ENCODE measurements at regions not wholly inside any gene's neighbourhood (a gene's known extent, or its start where the extent isn't known, plus 50 kb on each side); places are given as distances from the start of the nearest gene placed in this dataset.

DNA sequence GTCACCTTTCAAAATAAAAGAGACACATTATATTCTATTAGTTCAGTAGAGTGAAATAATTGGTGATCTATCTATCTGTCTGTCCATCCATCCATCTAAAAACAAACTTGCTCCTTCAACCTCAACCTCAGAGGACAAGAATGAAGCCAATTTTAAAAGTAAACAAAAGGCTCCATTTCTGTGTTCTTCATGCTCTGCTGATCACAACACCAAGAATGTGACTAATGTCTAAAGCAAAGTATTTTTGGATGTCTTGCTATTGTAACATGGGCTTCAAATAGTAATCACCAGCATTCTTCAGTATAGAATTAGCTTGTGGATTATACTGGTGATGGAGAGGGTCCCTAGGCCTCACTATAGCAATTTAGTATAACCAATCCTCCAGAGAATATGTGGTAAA lies 1304.4 kb downstream of the MAT2B start:
- Histone ChIP-seq H3K9me2 (replicated peaks; ENCODE audit: insufficient read depth) (no peaks in the 10 kb centered on the region), H3K36me3 (replicated peaks; ENCODE audit: insufficient read depth, low read depth) (no peaks in the 10 kb centered on the region), H3K27me3 (no peaks in the 10 kb centered on the region), H3K4me3 (no peak overlapping the region), H3K4me1 (ENCODE audit: insufficient read depth) (no peaks in the 10 kb centered on the region), H3K4me2 (no peak overlapping the region), H2AFZ (no peak overlapping the region), H3K79me2 (no peaks in the 10 kb centered on the region), H3K9me3 (ENCODE audit: low read depth) (no peaks in the 10 kb centered on the region), H3K27ac (no peak overlapping the region), H4K20me1 (ENCODE audit: insufficient read depth, poor library complexity, severe bottlenecking) (no peaks in the 10 kb centered on the region)
- no peak for DNase-seq (ENCODE audit: low spot score)
- TF ChIP-seq EZH2phosphoT487 (IDR thresholded peaks at IDR 0.05; ENCODE audit: low read depth, severe bottlenecking, unreplicated experiment) (no peak), EZH2 (IDR thresholded peaks at IDR 0.05; ENCODE audit: borderline replicate concordance) (no peak)
- TF ChIP-seq, protein P1, sequence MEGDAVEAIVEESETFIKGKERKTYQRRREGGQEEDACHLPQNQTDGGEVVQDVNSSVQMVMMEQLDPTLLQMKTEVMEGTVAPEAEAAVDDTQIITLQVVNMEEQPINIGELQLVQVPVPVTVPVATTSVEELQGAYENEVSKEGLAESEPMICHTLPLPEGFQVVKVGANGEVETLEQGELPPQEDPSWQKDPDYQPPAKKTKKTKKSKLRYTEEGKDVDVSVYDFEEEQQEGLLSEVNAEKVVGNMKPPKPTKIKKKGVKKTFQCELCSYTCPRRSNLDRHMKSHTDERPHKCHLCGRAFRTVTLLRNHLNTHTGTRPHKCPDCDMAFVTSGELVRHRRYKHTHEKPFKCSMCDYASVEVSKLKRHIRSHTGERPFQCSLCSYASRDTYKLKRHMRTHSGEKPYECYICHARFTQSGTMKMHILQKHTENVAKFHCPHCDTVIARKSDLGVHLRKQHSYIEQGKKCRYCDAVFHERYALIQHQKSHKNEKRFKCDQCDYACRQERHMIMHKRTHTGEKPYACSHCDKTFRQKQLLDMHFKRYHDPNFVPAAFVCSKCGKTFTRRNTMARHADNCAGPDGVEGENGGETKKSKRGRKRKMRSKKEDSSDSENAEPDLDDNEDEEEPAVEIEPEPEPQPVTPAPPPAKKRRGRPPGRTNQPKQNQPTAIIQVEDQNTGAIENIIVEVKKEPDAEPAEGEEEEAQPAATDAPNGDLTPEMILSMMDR (IDR thresholded peaks at IDR 0.05; ENCODE audit: poor library complexity) = no peak

DNA sequence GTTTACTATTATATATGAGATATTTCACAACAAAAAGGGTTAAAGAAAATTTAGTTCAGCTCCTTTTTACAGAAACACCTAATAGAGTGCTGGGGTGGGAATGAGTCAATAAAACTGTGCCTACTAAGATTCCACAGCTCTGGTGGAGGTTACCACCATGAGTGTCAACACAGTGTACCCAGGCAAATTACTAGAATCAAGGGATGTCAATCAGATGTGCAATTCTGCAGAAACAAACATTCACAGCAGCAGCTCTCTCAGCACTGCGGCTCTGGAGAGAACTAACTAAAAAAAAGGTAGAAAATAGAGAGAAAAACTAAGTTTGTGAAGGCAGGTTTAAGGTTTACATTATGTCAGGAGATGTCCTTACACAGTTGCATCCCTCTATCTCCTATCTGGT lies 1313.0 kb downstream of the MAT2B start:
- DNase-seq (ENCODE audit: low spot score) = no peak
- Histone ChIP-seq H3K27me3 (no peaks in the 10 kb centered on the region), H3K27ac (no peak overlapping the region), H3K9me2 (replicated peaks; ENCODE audit: insufficient read depth) (no peaks in the 10 kb centered on the region), H3K36me3 (replicated peaks; ENCODE audit: insufficient read depth, low read depth) (no peaks in the 10 kb centered on the region), H2AFZ (no peak overlapping the region), H4K20me1 (ENCODE audit: insufficient read depth, poor library complexity, severe bottlenecking) (no peaks in the 10 kb centered on the region), H3K79me2 (no peaks in the 10 kb centered on the region), H3K9me3 (ENCODE audit: low read depth) (no peaks in the 10 kb centered on the region), H3K4me1 (ENCODE audit: insufficient read depth) (no peaks in the 10 kb centered on the region), H3K4me2 (no peak overlapping the region), H3K4me3 (no peak overlapping the region)
- TF ChIP-seq EZH2phosphoT487 (IDR thresholded peaks at IDR 0.05; ENCODE audit: low read depth, severe bottlenecking, unreplicated experiment) (no peak), EZH2 (IDR thresholded peaks at IDR 0.05; ENCODE audit: borderline replicate concordance) (no peak)
- TF ChIP-seq, protein P1 (IDR thresholded peaks at IDR 0.05; ENCODE audit: poor library complexity) = no peak
- WGBS (ENCODE audit: low lambda C conversion rate, missing lambda C conversion rate) = 53% methylated on average over 1 of the region's 1 CpG

DNA sequence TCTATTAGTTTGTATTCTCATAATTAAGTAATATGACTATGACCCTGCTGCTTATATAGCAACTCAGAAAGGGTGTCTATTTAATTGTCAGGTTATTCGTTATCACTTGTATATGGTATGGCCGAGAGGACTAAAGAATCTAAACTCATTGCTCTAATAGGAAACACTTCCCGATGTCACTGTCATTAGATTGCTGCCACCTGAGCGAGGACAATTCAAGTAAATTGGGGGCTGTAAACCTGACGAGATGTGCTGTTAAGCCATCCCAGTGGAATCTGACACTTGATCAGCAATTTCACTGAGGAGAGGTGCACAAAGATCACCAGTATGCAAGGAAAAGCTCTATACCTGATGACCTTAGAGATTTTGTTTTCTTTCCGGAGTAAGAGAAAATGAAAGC lies 1319.3 kb downstream of the MAT2B start:
- Histone ChIP-seq H3K9me3 (ENCODE audit: low read depth) (no peaks in the 10 kb centered on the region), H3K4me3 (no peak overlapping the region), H3K4me1 (ENCODE audit: insufficient read depth) (no peaks in the 10 kb centered on the region), H3K79me2 (no peaks in the 10 kb centered on the region), H3K27me3 (no peaks in the 10 kb centered on the region), H4K20me1 (ENCODE audit: insufficient read depth, poor library complexity, severe bottlenecking) (no peaks in the 10 kb centered on the region), H3K36me3 (replicated peaks; ENCODE audit: insufficient read depth, low read depth) (no peaks in the 10 kb centered on the region), H3K9me2 (replicated peaks; ENCODE audit: insufficient read depth) (no peaks in the 10 kb centered on the region), H3K4me2 (no peak overlapping the region), H2AFZ (no peak overlapping the region), H3K27ac (no peak overlapping the region)
- 51% methylated on average over 6 of the region's 6 CpGs for WGBS (ENCODE audit: low lambda C conversion rate, missing lambda C conversion rate)
- no peak for DNase-seq (ENCODE audit: low spot score)
- TF ChIP-seq EZH2 (IDR thresholded peaks at IDR 0.05; ENCODE audit: borderline replicate concordance) (no peak), EZH2phosphoT487 (IDR thresholded peaks at IDR 0.05; ENCODE audit: low read depth, severe bottlenecking, unreplicated experiment) (no peak)
- TF ChIP-seq, protein P1 (IDR thresholded peaks at IDR 0.05; ENCODE audit: poor library complexity) = no peak

DNA sequence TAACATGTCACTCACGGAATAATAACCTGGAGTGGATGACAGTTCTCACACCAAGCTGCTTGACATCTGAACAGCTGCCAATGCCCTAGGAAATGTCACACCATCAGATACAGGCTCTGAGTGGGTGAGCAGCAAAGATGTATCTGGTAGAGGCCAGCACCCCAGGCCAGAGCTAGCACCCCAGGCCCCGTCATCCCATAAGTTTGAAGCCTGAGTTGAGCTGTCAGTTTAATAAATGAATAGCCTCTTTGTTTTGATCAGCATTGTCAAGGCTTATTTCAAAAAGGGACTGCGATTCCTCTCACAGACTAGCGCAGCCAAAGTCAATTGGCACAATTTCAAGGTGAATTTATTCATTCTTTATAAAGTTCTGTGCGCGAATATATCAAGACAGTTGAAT lies 1327.1 kb downstream of the MAT2B start:
- no peaks in the 10 kb centered on the region for H4K20me1 ChIP-seq (ENCODE audit: insufficient read depth, poor library complexity, severe bottlenecking)
- H3K4me3 ChIP-seq = no peak overlapping the region
- H3K36me3 ChIP-seq (replicated peaks; ENCODE audit: insufficient read depth, low read depth) = no peaks in the 10 kb centered on the region
- no peaks in the 10 kb centered on the region for H3K79me2 ChIP-seq
- TF ChIP-seq, protein P1 (IDR thresholded peaks at IDR 0.05; ENCODE audit: poor library complexity) = no peak
- no peak for TF ChIP-seq EZH2 (IDR thresholded peaks at IDR 0.05; ENCODE audit: borderline replicate concordance)
- no peak for TF ChIP-seq EZH2phosphoT487 (IDR thresholded peaks at IDR 0.05; ENCODE audit: low read depth, severe bottlenecking, unreplicated experiment)
- H3K4me2 ChIP-seq = no peak overlapping the region
- no peak overlapping the region for H2AFZ ChIP-seq
- H3K27ac ChIP-seq = no peak overlapping the region
- 96% methylated on average over 6 of the region's 6 CpGs for WGBS (ENCODE audit: low lambda C conversion rate, missing lambda C conversion rate)
- H3K9me3 ChIP-seq (ENCODE audit: low read depth) = no peaks in the 10 kb centered on the region
- H3K4me1 ChIP-seq (ENCODE audit: insufficient read depth) = no peaks in the 10 kb centered on the region
- no peaks in the 10 kb centered on the region for H3K9me2 ChIP-seq (replicated peaks; ENCODE audit: insufficient read depth)
- DNase-seq (ENCODE audit: low spot score) = no peak
- no peaks in the 10 kb centered on the region for H3K27me3 ChIP-seq

Data from hepatocyte (in vitro differentiated cells).